HG03095 (cell line): ENCODE measurements at regions not wholly inside any gene's neighbourhood (a gene's known extent, or its start where the extent isn't known, plus 50 kb on each side); places are given as distances from the start of the nearest gene placed in this dataset.

Experiments used
- ATAC-seq: cut with Tn5 transposase; IDR thresholded peaks from one replicate; pipeline ENCODE4 v1.9.1; 2021; ENCODE audit warnings: moderate library complexity; ENCODE audit not compliant: unreplicated experiment

GRCh38 chr18:44119607-44120006 lies 561.1 kb upstream of the SETBP1 start:
- no peak for ATAC-seq

GRCh38 chr18:44123743-44124142 lies 556.9 kb upstream of the SETBP1 start:
- no peak for ATAC-seq

- no peak for ATAC-seq
Measured at GRCh38 chr18:44125446-44125845, 555.2 kb upstream of the SETBP1 start.

- no peak for ATAC-seq
Measured at GRCh38 chr18:44126598-44126997, 554.1 kb upstream of the SETBP1 start.

GRCh38 chr18:44128365-44128764 lies 552.3 kb upstream of the SETBP1 start:
- ATAC-seq, result no peak

- ATAC-seq, result no peak
Measured at GRCh38 chr18:44130376-44130942, 550.2 kb upstream of the SETBP1 start.

- no peak for ATAC-seq
Measured at GRCh38 chr18:44133483-44133882, 547.2 kb upstream of the SETBP1 start.

GRCh38 chr18:44134447-44134846 lies 546.2 kb upstream of the SETBP1 start:
- ATAC-seq, result no peak

- no peak for ATAC-seq
Measured at GRCh38 chr18:44135741-44136140, 544.9 kb upstream of the SETBP1 start.

- no peak for ATAC-seq
Measured at GRCh38 chr18:44136326-44136725, 544.4 kb upstream of the SETBP1 start.

GRCh38 chr18:44143072-44143471 lies 537.6 kb upstream of the SETBP1 start:
- no peak for ATAC-seq

- ATAC-seq, result no peak
Measured at GRCh38 chr18:44149706-44150105, 531.0 kb upstream of the SETBP1 start.

- no peak for ATAC-seq
Measured at GRCh38 chr18:44153981-44154380, 526.7 kb upstream of the SETBP1 start.

- no peak for ATAC-seq
Measured at GRCh38 chr18:44156126-44156525, 524.6 kb upstream of the SETBP1 start.

GRCh38 chr18:44156776-44157335 lies 523.8 kb upstream of the SETBP1 start:
- no peak for ATAC-seq

GRCh38 chr18:44170208-44170880 lies 510.3 kb upstream of the SETBP1 start:
- no peak for ATAC-seq

- ATAC-seq, result no peak
Measured at GRCh38 chr18:44171301-44171700, 509.4 kb upstream of the SETBP1 start.

- no peak for ATAC-seq
Measured at GRCh38 chr18:44175891-44176290, 504.8 kb upstream of the SETBP1 start.

- ATAC-seq, result no peak
Measured at GRCh38 chr18:44178476-44178875, 502.2 kb upstream of the SETBP1 start.

GRCh38 chr18:44179693-44180092 lies 501.0 kb upstream of the SETBP1 start:
- no peak for ATAC-seq

- ATAC-seq, result no peak
Measured at GRCh38 chr18:44180683-44181082, 500.0 kb upstream of the SETBP1 start.

GRCh38 chr18:44181951-44182747 lies 498.5 kb upstream of the SETBP1 start:
- ATAC-seq, result no peak
